ENCODE measurements at regions not wholly inside any gene's neighbourhood (a gene's known extent, or its start where the extent isn't known, plus 50 kb on each side); places are given as distances from the start of the nearest gene placed in this dataset.

- Histone ChIP-seq H3K9me3 (ENCODE audit: insufficient read depth, low read depth, low read length) (no peaks in the 10 kb centered on the region), H3F3A (ENCODE audit: low read depth) (no peaks in the 10 kb centered on the region), H3K9me2 (replicated peaks; ENCODE audit: low read depth, low read length) (no peaks in the 10 kb centered on the region), H2AFZ (ENCODE audit: low read length) (no peak overlapping the region), H3K4me3 (ENCODE audit: low read length, poor library complexity, severe bottlenecking) (no peak overlapping the region), H3K9ac (ENCODE audit: low read depth, low read length, poor library complexity, severe bottlenecking) (no peak overlapping the region), H3K4me1 (ENCODE audit: insufficient read depth, low read length, poor library complexity, severe bottlenecking) (no peaks in the 10 kb centered on the region), H3K36me3 (ENCODE audit: insufficient read depth, low read length) (no peaks in the 10 kb centered on the region), H3K27me3 (ENCODE audit: insufficient read depth, low read length, poor library complexity, severe bottlenecking) (no peaks in the 10 kb centered on the region), H3K4me2 (ENCODE audit: low read depth, low read length, poor library complexity, severe bottlenecking) (no peak overlapping the region), H4K20me1 (ENCODE audit: insufficient read depth, low read length, poor library complexity, severe bottlenecking) (no peaks in the 10 kb centered on the region), H3K79me2 (ENCODE audit: insufficient read depth, low read length) (no peaks in the 10 kb centered on the region)
- TF ChIP-seq CTCF (conservative IDR thresholded peaks at IDR 0.05; ENCODE audit: low read length) (no peak), EZH2phosphoT487 (IDR thresholded peaks at IDR 0.05; ENCODE audit: borderline replicate concordance) (no peak)
Measured at GRCh38 chr11:129324533-129325175, 51.0 kb upstream of the BARX2 start.

- Histone ChIP-seq H4K20me1 (ENCODE audit: insufficient read depth, low read length, poor library complexity, severe bottlenecking) (no peaks in the 10 kb centered on the region), H3K4me2 (ENCODE audit: low read depth, low read length, poor library complexity, severe bottlenecking) (no peak overlapping the region), H3K27me3 (ENCODE audit: insufficient read depth, low read length, poor library complexity, severe bottlenecking) (no peaks in the 10 kb centered on the region), H2AFZ (ENCODE audit: low read length) (no peak overlapping the region), H3K9me2 (replicated peaks; ENCODE audit: low read depth, low read length) (no peaks in the 10 kb centered on the region), H3F3A (ENCODE audit: low read depth) (no peaks in the 10 kb centered on the region), H3K79me2 (ENCODE audit: insufficient read depth, low read length) (no peaks in the 10 kb centered on the region), H3K36me3 (ENCODE audit: insufficient read depth, low read length) (no peaks in the 10 kb centered on the region), H3K4me3 (ENCODE audit: low read length, poor library complexity, severe bottlenecking) (no peak overlapping the region), H3K9me3 (ENCODE audit: insufficient read depth, low read depth, low read length) (no peaks in the 10 kb centered on the region), H3K9ac (ENCODE audit: low read depth, low read length, poor library complexity, severe bottlenecking) (no peak overlapping the region), H3K4me1 (ENCODE audit: insufficient read depth, low read length, poor library complexity, severe bottlenecking) (peaks cover 4% of the 10 kb centered on the region)
- TF ChIP-seq EZH2phosphoT487 (IDR thresholded peaks at IDR 0.05; ENCODE audit: borderline replicate concordance) (no peak), CTCF (conservative IDR thresholded peaks at IDR 0.05; ENCODE audit: low read length) (no peak)
Measured at GRCh38 chr11:129323896-129324502, 51.6 kb upstream of the BARX2 start.

DNA sequence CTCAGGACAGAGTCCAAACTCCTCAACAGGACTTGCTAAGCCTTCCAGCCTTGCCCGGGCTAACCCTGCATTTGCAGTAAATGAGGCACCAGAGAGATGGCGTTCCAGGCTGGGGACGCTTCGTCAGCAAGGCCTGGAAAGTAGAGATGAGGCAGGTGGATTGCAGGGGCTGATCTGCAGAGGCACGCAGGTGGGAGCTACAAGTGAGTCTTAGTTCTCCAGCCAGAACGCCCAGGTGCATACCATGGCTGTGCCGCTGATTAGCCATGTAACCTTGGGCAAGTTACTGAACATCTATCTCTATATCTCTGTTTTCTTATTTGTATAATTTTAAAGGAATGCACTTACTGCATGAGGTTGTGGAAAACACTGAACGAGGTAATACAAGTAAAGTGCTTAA lies 52.7 kb upstream of the BARX2 start:
- H3K9ac ChIP-seq (ENCODE audit: low read depth, low read length, poor library complexity, severe bottlenecking), result no peak overlapping the region
- H4K20me1 ChIP-seq (ENCODE audit: insufficient read depth, low read length, poor library complexity, severe bottlenecking), result no peaks in the 10 kb centered on the region

More for the DNA sequence above, 52.7 kb upstream of the BARX2 start:
- Histone ChIP-seq H3K9me2 (replicated peaks; ENCODE audit: low read depth, low read length) (no peaks in the 10 kb centered on the region), H3K9me3 (ENCODE audit: insufficient read depth, low read depth, low read length) (no peaks in the 10 kb centered on the region), H3K79me2 (ENCODE audit: insufficient read depth, low read length) (no peaks in the 10 kb centered on the region), H3K4me2 (ENCODE audit: low read depth, low read length, poor library complexity, severe bottlenecking) (no peak overlapping the region), H3K4me1 (ENCODE audit: insufficient read depth, low read length, poor library complexity, severe bottlenecking) (peaks cover 5% of the 10 kb centered on the region), H3K27me3 (ENCODE audit: insufficient read depth, low read length, poor library complexity, severe bottlenecking) (no peaks in the 10 kb centered on the region), H3K4me3 (ENCODE audit: low read length, poor library complexity, severe bottlenecking) (no peak overlapping the region), H3F3A (ENCODE audit: low read depth) (no peaks in the 10 kb centered on the region), H2AFZ (ENCODE audit: low read length) (no peak overlapping the region), H3K36me3 (ENCODE audit: insufficient read depth, low read length) (no peaks in the 10 kb centered on the region)
- TF ChIP-seq CTCF (conservative IDR thresholded peaks at IDR 0.05; ENCODE audit: low read length), result no peak
- TF ChIP-seq EZH2phosphoT487 (IDR thresholded peaks at IDR 0.05; ENCODE audit: borderline replicate concordance), result no peak
